Neural progenitor cell (in vitro differentiated cells): ENCODE measurements at regions not wholly inside any gene's neighbourhood (a gene's known extent, or its start where the extent isn't known, plus 50 kb on each side); places are given as distances from the start of the nearest gene placed in this dataset.

Source experiments
- CTCF ChIP-seq: fragments of 200-600 bp; sonication (generic); IDR thresholded peaks from 2 replicates; pipeline ENCODE4 v1.5.1; 2017; ENCODE audit warnings: antibody characterized with exemption, mild to moderate bottlenecking
- EZH2 ChIP-seq: fragments of 200-600 bp; sonication (generic); IDR thresholded peaks from 2 replicates; pipeline ENCODE4 v1.6.1; 2017; ENCODE audit warnings: antibody characterized with exemption, mild to moderate bottlenecking, moderate library complexity

DNA sequence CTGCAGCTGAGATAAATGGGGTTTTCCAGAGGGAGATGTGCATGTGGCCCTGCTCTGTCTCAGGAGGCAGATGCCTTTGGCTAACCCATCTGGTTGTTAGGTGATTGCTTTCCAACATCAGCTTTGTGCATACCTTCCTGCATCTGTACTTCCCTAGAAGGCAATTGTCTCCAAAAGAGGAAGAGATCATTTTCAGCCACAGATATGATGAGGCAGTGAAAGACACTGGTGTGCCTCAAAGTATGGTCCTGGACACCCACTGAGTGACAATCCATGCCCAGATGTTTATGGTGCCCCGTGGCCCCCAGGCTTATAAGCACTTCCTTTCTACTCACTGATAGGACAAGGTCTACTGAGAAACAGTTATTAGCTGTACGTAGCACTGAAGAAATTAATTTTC lies 117.5 kb upstream of the NR2F2 start:
- no peak for TF ChIP-seq CTCF
- no peak for TF ChIP-seq EZH2
